GM20000 (cell line): ENCODE measurements at regions not wholly inside any gene's neighbourhood (a gene's known extent, or its start where the extent isn't known, plus 50 kb on each side); places are given as distances from the start of the nearest gene placed in this dataset.
"Not testable (repeated sequence)": the region's sequence is repeated elsewhere in the genome, so short reads cannot be mapped to it uniquely, and the experiment has no call there.

Experiments
- DNase-seq: peaks from one replicate; pipeline ENCODE4 v3.0.0; 2012; ENCODE audit warnings: low spot score
- CTCF ChIP-seq: IDR thresholded peaks from 2 replicates; pipeline ENCODE4 v1.5.1; 2012; ENCODE audit warnings: mild to moderate bottlenecking, control low read depth; ENCODE audit errors: extremely low read depth, missing control alignments

- no peak for DNase-seq
- no peak for TF ChIP-seq CTCF
Measured at GRCh38 chr5:155807884-155808576, 518.9 kb upstream of the SGCD start.

DNA sequence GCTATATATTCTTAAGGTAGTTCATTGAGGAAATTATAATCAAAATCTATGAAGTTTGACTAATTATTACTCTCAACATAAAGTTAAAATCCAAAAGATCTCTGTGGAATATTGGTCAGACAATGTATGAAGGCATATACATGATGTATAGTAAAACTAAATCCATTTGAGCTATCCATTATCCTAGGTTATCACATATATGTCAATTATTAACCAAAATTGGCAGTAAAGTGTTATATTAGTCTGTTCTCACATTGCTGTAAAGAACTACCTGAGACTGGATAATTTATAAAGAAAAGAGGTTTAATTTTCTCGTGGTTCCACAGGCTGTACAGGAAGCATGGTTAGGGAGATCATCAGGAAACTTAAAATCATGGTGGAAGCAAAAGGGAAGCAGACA, 511.7 kb upstream of the SGCD start:
- TF ChIP-seq CTCF: no peak
- no peak for DNase-seq

DNA sequence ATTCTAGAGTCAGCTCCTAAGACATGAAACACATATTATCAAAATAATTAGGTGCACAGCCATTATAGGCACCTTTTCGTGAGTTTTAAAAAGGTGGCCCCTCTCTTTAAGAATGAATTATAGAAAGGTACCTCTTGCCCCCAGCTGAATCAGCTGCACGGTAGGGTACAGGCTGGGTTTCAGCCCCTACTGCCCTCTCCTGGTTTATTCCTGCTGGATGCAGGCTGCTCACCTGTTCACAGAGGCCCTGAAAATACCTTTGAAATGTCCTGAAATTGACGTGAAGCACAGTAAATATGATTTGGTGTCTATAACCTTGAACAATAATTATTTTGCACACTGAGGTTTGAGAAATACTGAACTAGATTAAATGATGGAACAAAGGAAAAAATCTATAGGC, 504.8 kb upstream of the SGCD start:
- TF ChIP-seq CTCF: no peak
- no peak for DNase-seq

GRCh38 chr5:155826611-155827507, 500.1 kb upstream of the SGCD start:
- DNase-seq: no peak
- no peak for TF ChIP-seq CTCF

DNA sequence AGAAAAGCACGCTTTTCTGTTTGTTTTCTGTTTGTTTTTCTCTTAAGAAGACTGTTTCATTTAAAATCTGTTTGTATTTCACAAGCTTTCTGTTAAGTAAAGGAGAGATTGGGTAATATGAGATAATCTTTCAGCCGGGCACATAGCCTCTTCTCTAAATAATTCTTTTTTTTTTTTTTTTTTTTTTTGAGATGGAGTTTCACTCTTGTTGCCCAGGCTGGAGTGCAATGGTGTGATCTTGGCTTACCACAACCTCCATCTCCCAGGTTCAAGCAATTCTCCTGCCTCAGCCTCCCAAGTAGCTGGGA, 499.5 kb upstream of the SGCD start:
- not testable (repeated sequence) for DNase-seq

DNA sequence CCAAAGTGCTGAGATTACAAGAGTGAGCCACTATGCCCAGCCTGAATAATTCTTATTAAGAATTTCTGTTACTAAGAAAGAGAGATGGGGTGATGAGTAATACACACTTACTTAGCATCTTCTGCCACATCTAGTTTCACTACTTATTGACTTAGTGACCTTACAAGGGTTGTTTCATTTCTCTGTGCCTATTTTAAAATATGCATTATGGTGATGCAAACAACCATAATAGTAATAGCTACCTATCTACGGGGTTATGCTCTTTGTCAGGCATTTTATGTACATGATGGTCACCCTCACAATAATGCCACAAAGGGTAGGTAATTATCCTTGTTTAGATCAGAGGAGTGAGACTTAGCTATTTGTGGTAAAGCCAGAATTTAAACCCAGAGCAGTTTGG, 499.0 kb upstream of the SGCD start:
- no peak for DNase-seq
- no peak for TF ChIP-seq CTCF

- TF ChIP-seq CTCF: no peak
- DNase-seq: no peak
Measured at GRCh38 chr5:155831491-155831890, 495.5 kb upstream of the SGCD start.
